ENCODE measurements at regions not wholly inside any gene's neighbourhood (a gene's known extent, or its start where the extent isn't known, plus 50 kb on each side); places are given as distances from the start of the nearest gene placed in this dataset.

DNA sequence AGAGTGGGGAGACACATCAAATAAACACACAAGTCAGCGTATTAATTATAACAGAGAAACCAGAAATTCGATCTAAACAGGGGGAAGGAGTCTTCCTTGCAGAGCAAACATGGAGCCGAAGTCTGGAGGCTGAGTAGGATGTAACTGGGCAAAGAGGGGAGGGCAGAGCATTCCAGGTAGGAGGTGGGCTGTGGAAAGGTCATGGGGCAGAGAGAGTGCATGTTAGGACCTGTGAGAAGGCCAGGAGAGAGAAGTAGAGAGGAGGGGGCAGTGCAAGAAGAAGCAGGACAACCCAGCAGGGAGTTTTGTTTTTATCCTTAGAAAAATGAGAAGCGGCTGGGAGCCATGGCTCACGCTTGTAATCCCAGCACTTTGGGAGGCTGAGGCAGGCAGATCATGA, 130.8 kb upstream of the GPR26 start:
- H3K27me3 ChIP-seq: no peaks in the 10 kb centered on the region
- intact Hi-C loops (cut with DNase I): no loop called here
- H3K9me3 ChIP-seq: no peaks in the 10 kb centered on the region
- no peaks in the 10 kb centered on the region for H3K36me3 ChIP-seq
- no peak overlapping the region for H3K27ac ChIP-seq
- no peak for TF ChIP-seq POLR2A (IDR thresholded peaks at IDR 0.05)
- no peak for TF ChIP-seq POLR2AphosphoS5 (IDR thresholded peaks at IDR 0.05; ENCODE audit: insufficient read depth in 1 of 2, low read depth in 1 of 2)
- TF ChIP-seq, protein P1, sequence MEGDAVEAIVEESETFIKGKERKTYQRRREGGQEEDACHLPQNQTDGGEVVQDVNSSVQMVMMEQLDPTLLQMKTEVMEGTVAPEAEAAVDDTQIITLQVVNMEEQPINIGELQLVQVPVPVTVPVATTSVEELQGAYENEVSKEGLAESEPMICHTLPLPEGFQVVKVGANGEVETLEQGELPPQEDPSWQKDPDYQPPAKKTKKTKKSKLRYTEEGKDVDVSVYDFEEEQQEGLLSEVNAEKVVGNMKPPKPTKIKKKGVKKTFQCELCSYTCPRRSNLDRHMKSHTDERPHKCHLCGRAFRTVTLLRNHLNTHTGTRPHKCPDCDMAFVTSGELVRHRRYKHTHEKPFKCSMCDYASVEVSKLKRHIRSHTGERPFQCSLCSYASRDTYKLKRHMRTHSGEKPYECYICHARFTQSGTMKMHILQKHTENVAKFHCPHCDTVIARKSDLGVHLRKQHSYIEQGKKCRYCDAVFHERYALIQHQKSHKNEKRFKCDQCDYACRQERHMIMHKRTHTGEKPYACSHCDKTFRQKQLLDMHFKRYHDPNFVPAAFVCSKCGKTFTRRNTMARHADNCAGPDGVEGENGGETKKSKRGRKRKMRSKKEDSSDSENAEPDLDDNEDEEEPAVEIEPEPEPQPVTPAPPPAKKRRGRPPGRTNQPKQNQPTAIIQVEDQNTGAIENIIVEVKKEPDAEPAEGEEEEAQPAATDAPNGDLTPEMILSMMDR (IDR thresholded peaks at IDR 0.05): no peak
- no peaks in the 10 kb centered on the region for H3K4me1 ChIP-seq
- no peak overlapping the region for H3K4me3 ChIP-seq
- DNase-seq (ENCODE audit: extremely low spot score in 2 of 2): peak; percentile 31 to 62

DNA sequence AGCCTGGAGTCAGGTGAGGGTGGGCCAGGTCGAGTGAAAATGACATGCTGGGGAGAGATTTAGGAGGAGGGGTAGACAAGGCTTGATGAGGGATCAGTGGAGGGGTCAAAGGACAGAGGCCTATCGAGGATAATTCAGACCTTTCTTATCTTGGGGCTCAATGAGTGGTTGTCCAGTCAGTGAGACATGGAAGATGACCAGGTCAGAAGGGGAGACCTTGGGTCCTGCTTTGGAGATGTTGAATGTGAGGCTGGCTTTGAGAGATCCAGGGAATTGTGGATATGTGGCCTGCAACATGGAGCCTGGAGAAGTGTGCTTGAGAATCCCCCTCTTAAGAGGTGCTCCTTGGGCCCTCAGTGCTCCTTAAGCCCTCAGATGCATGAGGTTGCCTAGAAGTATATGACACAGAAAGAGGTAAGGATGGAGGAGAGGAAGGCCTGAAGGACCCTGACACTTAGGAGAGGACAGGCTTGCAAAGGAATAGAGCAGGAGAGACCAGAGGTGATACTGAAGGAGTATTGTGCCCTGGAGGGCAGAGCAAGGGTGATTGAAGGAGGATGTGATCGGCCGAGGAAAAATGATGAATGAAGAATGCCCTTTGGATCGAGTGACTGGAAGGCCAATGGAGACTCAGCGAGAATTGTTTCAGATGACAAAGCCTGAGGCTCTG, 129.8 kb upstream of the GPR26 start:
- H3K4me3 ChIP-seq: no peak overlapping the region
- peak; percentile 58 to 84 for DNase-seq (ENCODE audit: extremely low spot score in 2 of 2)
- H3K9me3 ChIP-seq: no peaks in the 10 kb centered on the region
- H3K27ac ChIP-seq: no peak overlapping the region
- TF ChIP-seq POLR2AphosphoS5 (IDR thresholded peaks at IDR 0.05; ENCODE audit: insufficient read depth in 1 of 2, low read depth in 1 of 2) (no peak), POLR2A (IDR thresholded peaks at IDR 0.05) (no peak)
- TF ChIP-seq, protein P1 (IDR thresholded peaks at IDR 0.05): no peak
- no peaks in the 10 kb centered on the region for H3K4me1 ChIP-seq
- intact Hi-C loops (cut with DNase I): no loop called here
- H3K36me3 ChIP-seq: no peaks in the 10 kb centered on the region
- no peaks in the 10 kb centered on the region for H3K27me3 ChIP-seq

DNA sequence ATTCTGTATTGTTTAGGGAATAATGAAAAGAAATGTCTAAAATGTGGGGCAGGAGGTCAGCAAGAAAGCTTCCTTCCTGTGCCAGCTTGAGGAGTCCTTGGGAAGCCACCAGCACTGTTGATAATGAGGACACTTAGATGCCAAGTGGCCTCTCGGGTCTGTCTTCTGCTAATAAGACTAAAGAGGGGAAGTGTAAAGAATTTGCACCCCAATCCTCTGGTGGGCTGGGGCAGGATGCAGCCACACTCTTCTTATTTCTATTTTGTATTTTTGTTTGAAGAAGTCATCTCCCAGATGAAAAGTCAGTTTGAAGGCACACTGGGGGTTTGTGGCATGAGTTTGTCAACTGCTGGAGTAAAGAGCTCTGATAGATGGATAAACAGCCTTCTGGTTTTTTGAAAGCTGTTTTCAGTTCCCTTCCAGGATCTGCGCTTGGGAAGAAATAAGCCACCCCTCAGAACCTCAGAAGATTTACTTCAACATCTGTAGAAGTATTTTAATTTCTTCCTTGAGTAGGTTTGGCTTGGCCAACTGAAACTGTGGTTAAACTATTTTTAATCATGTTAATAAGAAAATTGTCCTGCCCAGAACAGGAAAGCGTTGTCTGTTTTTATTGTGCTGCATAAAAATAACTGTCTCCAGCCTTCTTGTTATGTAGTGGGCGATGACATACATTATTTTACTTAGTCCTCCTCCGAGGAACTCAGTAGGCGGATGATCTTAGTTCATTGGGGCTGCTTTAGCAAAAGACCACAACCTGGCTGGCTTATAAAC, 128.8 kb upstream of the GPR26 start:
- H3K9me3 ChIP-seq: no peaks in the 10 kb centered on the region
- intact Hi-C loops (cut with DNase I): no loop called here
- no peaks in the 10 kb centered on the region for H3K4me1 ChIP-seq
- no peak overlapping the region for H3K4me3 ChIP-seq
- no peaks in the 10 kb centered on the region for H3K27me3 ChIP-seq
- peak; percentile 20 to 34 for DNase-seq (ENCODE audit: extremely low spot score in 2 of 2)
- H3K36me3 ChIP-seq: no peaks in the 10 kb centered on the region
- TF ChIP-seq, protein P1 (IDR thresholded peaks at IDR 0.05): no peak
- TF ChIP-seq POLR2AphosphoS5 (IDR thresholded peaks at IDR 0.05; ENCODE audit: insufficient read depth in 1 of 2, low read depth in 1 of 2) (no peak), POLR2A (IDR thresholded peaks at IDR 0.05) (no peak)
- H3K27ac ChIP-seq: no peak overlapping the region

DNA sequence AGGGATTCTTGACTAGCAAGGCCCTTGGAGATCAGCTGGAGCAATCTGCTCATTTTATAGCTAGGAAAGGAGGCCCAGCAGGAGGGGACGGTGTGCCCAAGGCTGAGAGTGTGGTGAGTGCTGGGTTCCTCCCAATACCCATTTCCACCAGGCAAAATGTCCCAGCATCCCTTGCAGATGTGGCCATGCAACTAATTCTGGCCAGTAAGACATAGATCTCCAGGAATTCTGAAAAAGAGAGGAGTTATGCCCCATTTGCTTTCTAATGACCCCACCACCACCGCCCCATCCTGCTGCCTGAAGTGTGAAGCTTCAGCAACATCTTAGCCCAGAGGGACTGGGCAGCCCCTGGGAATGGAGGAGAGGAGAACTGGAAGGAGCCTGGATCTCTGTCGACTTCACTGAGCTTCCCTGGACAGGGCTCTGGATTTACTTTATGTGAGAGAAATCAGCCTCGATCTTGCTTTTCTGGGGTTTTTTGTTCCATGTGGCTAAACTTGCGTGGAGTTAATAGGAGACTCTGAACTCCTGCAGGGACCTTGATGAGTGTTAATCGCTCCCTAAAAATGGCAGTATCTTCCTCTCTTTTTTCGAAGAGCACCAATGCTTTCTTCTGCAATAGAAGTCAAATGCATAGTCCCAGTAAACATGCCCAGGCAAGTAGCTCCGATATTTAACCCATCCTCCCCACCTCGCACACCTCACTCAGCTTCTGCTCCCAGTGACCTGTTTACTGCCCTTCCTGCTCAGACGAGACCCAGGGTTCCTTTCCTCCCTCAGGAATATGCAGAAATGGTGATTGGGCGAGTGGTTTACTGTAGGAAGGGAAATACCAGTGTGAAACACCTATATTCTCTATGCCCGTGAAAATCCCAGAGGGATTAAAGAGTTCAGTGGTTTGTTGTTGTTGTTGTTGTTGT, 127.5 kb upstream of the GPR26 start:
- no peaks in the 10 kb centered on the region for H3K4me1 ChIP-seq
- no peak for TF ChIP-seq POLR2AphosphoS5 (IDR thresholded peaks at IDR 0.05; ENCODE audit: insufficient read depth in 1 of 2, low read depth in 1 of 2)
- TF ChIP-seq, protein P1 (IDR thresholded peaks at IDR 0.05): no peak
- no peak for TF ChIP-seq POLR2A (IDR thresholded peaks at IDR 0.05)
- DNase-seq (ENCODE audit: extremely low spot score in 2 of 2): peak; percentile 32 to 64
- H3K27me3 ChIP-seq: no peaks in the 10 kb centered on the region
- no peak overlapping the region for H3K27ac ChIP-seq
- no peak overlapping the region for H3K4me3 ChIP-seq
- intact Hi-C loops (cut with DNase I): no loop called here
- H3K9me3 ChIP-seq: no peaks in the 10 kb centered on the region
- H3K36me3 ChIP-seq: no peaks in the 10 kb centered on the region

Measured in vagina (tissue), 2 donors.